RWPE1 (cell line): ENCODE measurements at regions not wholly inside any gene's neighbourhood (a gene's known extent, or its start where the extent isn't known, plus 50 kb on each side); places are given as distances from the start of the nearest gene placed in this dataset.

Source experiments
- CTCF ChIA-PET: fragments of 350-600 bp; sonication (Branson Sonifier 250); formaldehyde crosslinking; extraction: SDS; loops from one replicate; lab custom pipeline; 2021; lab: Yijun Ruan, JAX
- POLR2A ChIA-PET: fragments of 400-600 bp; formaldehyde crosslinking; extraction: SDS; loops from one replicate; lab custom pipeline; 2020; ENCODE audit warnings: antibody characterized with exemption; ENCODE audit not compliant: low non-redundant PET; lab: Yijun Ruan, JAX
- DNase-seq: peaks from one replicate; pipeline ENCODE4 v3.0.0; 2012; ENCODE audit warnings: low spot score
- H3K27ac ChIP-seq: fragments of 450-650 bp; 2 replicates; pipeline ENCODE4 v1.5.1; 2017
- CTCF ChIP-seq: fragments of 450-650 bp; conservative IDR thresholded peaks from 2 replicates; pipeline ENCODE4 v1.5.1; 2017; ENCODE audit warnings: low read depth, mild to moderate bottlenecking

- CTCF ChIA-PET = interaction anchor here (0.5 kb wide), 1 partner anchor 1079 kb away, joined by 4 read pairs; no protein-coding TSS in a partner anchor
- POLR2A ChIA-PET = no interaction called here
These were observed 260.8 kb upstream of the CCDC196 start for GRCh38 chr14:66225337-66225736.

GRCh38 chr14:66228267-66228970 lies 257.8 kb upstream of the CCDC196 start:
- CTCF ChIA-PET = no interaction called here
- TF ChIP-seq CTCF = no peak

More at GRCh38 chr14:66225337-66225736, 260.8 kb upstream of the CCDC196 start:
- DNase-seq = no peak
- no peak overlapping the region for H3K27ac ChIP-seq
- TF ChIP-seq CTCF = no peak

GRCh38 chr14:66231820-66232219 lies 254.4 kb upstream of the CCDC196 start:
- H3K27ac ChIP-seq = no peak overlapping the region
- CTCF ChIA-PET = interaction anchor here (0.6 kb wide), 1 partner anchor 120 kb away, joined by 3 read pairs; no protein-coding TSS in a partner anchor
- no peak for DNase-seq
- POLR2A ChIA-PET = no interaction called here
- no peak for TF ChIP-seq CTCF

More at GRCh38 chr14:66228267-66228970, 257.8 kb upstream of the CCDC196 start:
- DNase-seq = peak; percentile 59
- no peak overlapping the region for H3K27ac ChIP-seq
- POLR2A ChIA-PET = no interaction called here

GRCh38 chr14:66233591-66233990 lies 252.6 kb upstream of the CCDC196 start:
- CTCF ChIA-PET = no interaction called here
- no peak for DNase-seq
- no peak overlapping the region for H3K27ac ChIP-seq
- POLR2A ChIA-PET = no interaction called here
- TF ChIP-seq CTCF = no peak

GRCh38 chr14:66234411-66234810 lies 251.8 kb upstream of the CCDC196 start:
- no peak overlapping the region for H3K27ac ChIP-seq
- ChIA-PET CTCF (interaction anchor here (0.7 kb wide), 1 partner anchor 99 kb away, joined by 3 read pairs; no protein-coding TSS in a partner anchor), POLR2A (no interaction called here)
- no peak for TF ChIP-seq CTCF
- DNase-seq = no peak

- ChIA-PET POLR2A (no interaction called here), CTCF (no interaction called here)
- no peak for DNase-seq
- TF ChIP-seq CTCF = no peak
- no peak overlapping the region for H3K27ac ChIP-seq
These were observed 248.4 kb upstream of the CCDC196 start for GRCh38 chr14:66237741-66238140.
